ENCODE measurements at regions not wholly inside any gene's neighbourhood (a gene's known extent, or its start where the extent isn't known, plus 50 kb on each side); places are given as distances from the start of the nearest gene placed in this dataset.

- H3K79me2 ChIP-seq (ENCODE audit: insufficient read depth, low read length), result no peaks in the 10 kb centered on the region
- H3K4me2 ChIP-seq (ENCODE audit: low read depth, low read length), result no peak overlapping the region
- DNase-seq (ENCODE audit: low spot score) (no peak), ATAC-seq (0 out of 3 replicates have a peak, but pooled peaks have one; percentile 24), FAIRE-seq (no peak)
- no peak overlapping the region for H3K4me3 ChIP-seq (replicated peaks in 1 of 3; ENCODE audit: insufficient read depth in 1 of 3, low read depth in 2 of 3, low read length in 3 of 3)
- intact Hi-C loops (cut with micrococcal nuclease; ENCODE audit: unreplicated experiment) (no loop called here), in situ Hi-C loops (cut with HindIII; ENCODE audit: extremely low pct_ligation_motif_present, low pct_unique_long_range_greater_than_20kb) (no loop called here)
- H3K36me3 ChIP-seq (replicated peaks in 1 of 2; ENCODE audit: control insufficient read depth in 1 of 2, insufficient read depth in 2 of 2, low read length in 2 of 2), result no peaks in the 10 kb centered on the region
- H3K9ac ChIP-seq (ENCODE audit: insufficient read depth, low read depth, low read length), result no peak overlapping the region
- no TSS peak for BruUV-seq (replicated peaks)
- CTCF ChIA-PET (ENCODE audit: low intra/inter-chr PET ratio, low total read pairs), result no interaction called here
- no peaks in the 10 kb centered on the region for H3K9me3 ChIP-seq (ENCODE audit: low read length)
- POLR2A ChIA-PET, result no interaction called here
- no peaks in the 10 kb centered on the region for H4K20me1 ChIP-seq (ENCODE audit: insufficient read depth, low read length)
- no peaks in the 10 kb centered on the region for H3K27me3 ChIP-seq (ENCODE audit: control insufficient read depth in 1 of 2, insufficient read depth in 2 of 2, low read length in 2 of 2)
- H3K4me1 ChIP-seq (ENCODE audit: insufficient read depth, low read length), result no peaks in the 10 kb centered on the region
- no peak overlapping the region for H2AFZ ChIP-seq (ENCODE audit: low read length)
- TF ChIP-seq FOSL2 (CRISPR knock-in tag; IDR thresholded peaks at IDR 0.05) (peak; percentile 51; the same call in 1 of the 2 replicates), ZNF343 (CRISPR knock-in tag; IDR thresholded peaks at IDR 0.05) (no peak)
- no peak overlapping the region for H3K27ac ChIP-seq (ENCODE audit: extremely low read length, insufficient read depth, low read length)
- WGBS (ENCODE audit: low lambda C conversion rate), result 0% methylated on average over 6 of the region's 6 CpGs
These were observed 219.4 kb upstream of the RAG2 start for GRCh38 chr11:36817336-36817965.

GRCh38 chr11:36809303-36809702, 211.3 kb upstream of the RAG2 start:
- intact Hi-C loops (cut with micrococcal nuclease; ENCODE audit: unreplicated experiment) (no loop called here), in situ Hi-C loops (cut with HindIII; ENCODE audit: extremely low pct_ligation_motif_present, low pct_unique_long_range_greater_than_20kb) (no loop called here)
- FAIRE-seq, result no peak
- H3K9ac ChIP-seq (ENCODE audit: insufficient read depth, low read depth, low read length), result no peak overlapping the region
- no peak for TF ChIP-seq ZNF7 (CRISPR knock-in tag; IDR thresholded peaks at IDR 0.05)
- no peak for TF ChIP-seq NFRKB (IDR thresholded peaks at IDR 0.05)
- no peak for TF ChIP-seq ZNF761 (CRISPR knock-in tag; conservative IDR thresholded peaks at IDR 0.05)
- no peak for TF ChIP-seq FOXO4 (CRISPR knock-in tag; conservative IDR thresholded peaks at IDR 0.05)
- no peak for TF ChIP-seq RNF2 (conservative IDR thresholded peaks at IDR 0.05; ENCODE audit: low read depth)
- TF ChIP-seq SETDB1 (CRISPR knock-in tag; IDR thresholded peaks at IDR 0.05; ENCODE audit: borderline replicate concordance), result no peak
- no peak for TF ChIP-seq TCF7 (IDR thresholded peaks at IDR 0.05; ENCODE audit: low read depth)
- no peak for TF ChIP-seq ELF4 (CRISPR knock-in tag; IDR thresholded peaks at IDR 0.05; ENCODE audit: borderline replicate concordance)
- no peak for TF ChIP-seq SNAPC2 (CRISPR knock-in tag; IDR thresholded peaks at IDR 0.05)
- TF ChIP-seq GLI4 (CRISPR knock-in tag; IDR thresholded peaks at IDR 0.05; ENCODE audit: borderline replicate concordance), result no peak
- TF ChIP-seq ZNF850 (CRISPR knock-in tag; conservative IDR thresholded peaks at IDR 0.05), result no peak
- TF ChIP-seq FOXA1 (IDR thresholded peaks at IDR 0.05), result no peak
- TF ChIP-seq FOXA1 (CRISPR knock-in tag; IDR thresholded peaks at IDR 0.05), result no peak
- TF ChIP-seq MNT (IDR thresholded peaks at IDR 0.05), result no peak
- BruUV-seq (replicated peaks), result no TSS peak
- no peaks in the 10 kb centered on the region for H3K4me1 ChIP-seq (ENCODE audit: insufficient read depth, low read length)
- no peaks in the 10 kb centered on the region for H4K20me1 ChIP-seq (ENCODE audit: insufficient read depth, low read length)
- H3K27me3 ChIP-seq (ENCODE audit: control insufficient read depth in 1 of 2, insufficient read depth in 2 of 2, low read length in 2 of 2), result no peaks in the 10 kb centered on the region
- no peak overlapping the region for H3K27ac ChIP-seq (ENCODE audit: extremely low read length, insufficient read depth, low read length)
- no peak overlapping the region for H3K4me3 ChIP-seq (replicated peaks in 1 of 3; ENCODE audit: insufficient read depth in 1 of 3, low read depth in 2 of 3, low read length in 3 of 3)
- no peak for DNase-seq (ENCODE audit: low spot score)
- no peak overlapping the region for H2AFZ ChIP-seq (ENCODE audit: low read length)
- ATAC-seq, result no peak
- ChIA-PET POLR2A (no interaction called here), CTCF (ENCODE audit: low intra/inter-chr PET ratio, low total read pairs) (no interaction called here)
- no peak overlapping the region for H3K4me2 ChIP-seq (ENCODE audit: low read depth, low read length)
- H3K9me3 ChIP-seq (ENCODE audit: low read length), result no peaks in the 10 kb centered on the region
- H3K79me2 ChIP-seq (ENCODE audit: insufficient read depth, low read length), result no peaks in the 10 kb centered on the region
- H3K36me3 ChIP-seq (replicated peaks in 1 of 2; ENCODE audit: control insufficient read depth in 1 of 2, insufficient read depth in 2 of 2, low read length in 2 of 2), result no peaks in the 10 kb centered on the region

Measured in HepG2 (cell line).